Renal cortical epithelial cell (primary cell): ENCODE measurements at regions not wholly inside any gene's neighbourhood (a gene's known extent, or its start where the extent isn't known, plus 50 kb on each side); places are given as distances from the start of the nearest gene placed in this dataset.

Experiments
- DNase-seq: peaks from one replicate; pipeline ENCODE4 v3.0.0-alpha.2; 2011; ENCODE audit warnings: low read depth

DNA sequence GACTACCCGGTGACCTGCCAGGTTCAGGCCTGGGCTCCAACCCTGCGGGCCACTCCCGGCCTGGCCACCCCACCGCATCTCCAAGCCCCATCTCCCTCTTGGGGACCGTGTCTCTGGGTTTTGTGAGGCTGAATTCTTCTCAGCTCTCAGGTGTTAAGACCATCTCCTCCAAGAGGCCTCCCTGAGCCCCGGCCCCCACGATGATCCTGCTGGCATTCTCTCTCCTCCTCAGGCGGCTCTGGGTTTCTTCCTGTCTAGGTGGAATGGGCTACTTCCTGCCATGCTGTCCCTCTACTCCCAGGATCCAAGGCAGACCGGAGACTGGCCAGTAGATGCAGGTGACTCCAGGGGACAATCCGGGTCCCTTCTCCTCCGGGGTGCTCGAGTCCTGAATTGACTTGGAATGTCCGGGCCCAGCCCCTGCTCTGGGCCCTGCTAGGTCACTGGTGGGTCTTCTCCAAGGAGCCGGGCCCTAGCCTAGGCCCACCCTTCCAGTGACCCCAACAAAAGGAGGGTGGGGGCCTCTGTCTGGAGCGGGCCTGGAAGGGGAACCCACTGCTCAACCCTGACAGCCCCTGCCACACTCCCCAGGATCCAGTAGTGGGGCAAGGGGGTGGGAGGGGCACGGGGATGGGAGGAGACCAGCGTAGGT, 219.8 kb downstream of the C9orf50 start:
- DNase-seq: no peak

DNA sequence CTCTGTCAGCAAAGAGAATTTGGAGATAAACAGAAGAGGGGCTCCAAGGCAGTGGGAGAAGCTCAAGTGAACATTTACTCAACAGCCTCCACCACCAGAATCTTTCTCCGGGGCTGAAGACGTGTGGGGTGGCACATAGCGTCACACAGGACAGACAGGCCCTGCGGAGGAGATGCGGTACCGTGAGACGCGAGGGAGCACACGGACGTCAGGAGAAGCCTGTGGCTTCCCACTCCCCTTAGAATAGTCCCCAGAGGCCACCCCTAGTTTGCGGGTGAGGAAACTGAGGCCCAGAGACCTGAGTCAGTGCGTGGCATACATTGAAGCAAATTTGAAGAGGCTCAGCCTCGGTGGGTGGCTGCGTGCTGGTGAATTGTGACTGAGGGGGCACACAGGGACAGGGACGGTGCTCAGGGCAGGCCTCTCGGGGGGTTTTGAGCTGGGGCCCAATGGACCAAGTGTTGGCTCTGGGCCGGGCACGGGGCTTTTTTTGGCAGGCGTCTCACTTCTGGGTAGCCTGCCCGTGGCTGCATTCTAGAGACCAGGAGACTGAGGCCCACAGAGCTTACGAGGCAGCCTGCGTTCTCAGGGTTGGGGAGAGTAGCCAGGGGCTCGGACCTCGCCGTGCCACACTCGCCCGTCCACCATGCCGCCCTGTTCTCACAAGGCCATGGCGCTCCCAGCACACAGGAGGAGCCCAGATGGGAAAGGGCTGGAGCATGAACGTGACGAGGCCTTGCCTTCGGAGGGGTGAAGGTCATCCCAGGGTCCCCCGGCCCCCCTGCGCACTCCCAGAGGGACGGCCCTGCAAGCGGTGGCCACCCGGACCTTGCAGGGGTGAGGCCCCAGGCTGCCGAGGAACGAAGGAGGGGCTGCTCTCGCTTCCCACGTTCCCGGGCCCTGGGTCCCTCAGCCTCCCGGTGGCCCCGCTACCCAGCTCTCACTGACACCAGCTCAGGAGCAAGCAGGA, 220.6 kb downstream of the C9orf50 start:
- no peak for DNase-seq

DNA sequence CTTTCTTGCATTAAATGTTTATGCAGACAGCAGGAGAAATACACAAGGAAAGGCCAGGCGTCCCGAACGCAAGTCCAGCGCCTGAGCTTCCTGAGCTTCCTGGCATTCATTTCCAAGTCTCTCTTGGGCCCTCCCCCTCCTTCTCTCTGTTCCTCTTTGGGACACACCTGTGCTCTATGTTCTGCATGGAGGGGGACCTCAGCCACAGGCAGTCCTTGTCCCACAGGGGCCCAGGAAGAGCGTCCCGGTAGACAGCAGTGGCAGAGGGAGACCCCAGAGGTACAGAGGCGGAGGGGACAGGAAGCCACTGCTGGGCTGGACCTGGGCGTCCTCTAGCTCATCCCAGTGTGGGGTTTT, 221.3 kb downstream of the C9orf50 start:
- DNase-seq: no peak

DNA sequence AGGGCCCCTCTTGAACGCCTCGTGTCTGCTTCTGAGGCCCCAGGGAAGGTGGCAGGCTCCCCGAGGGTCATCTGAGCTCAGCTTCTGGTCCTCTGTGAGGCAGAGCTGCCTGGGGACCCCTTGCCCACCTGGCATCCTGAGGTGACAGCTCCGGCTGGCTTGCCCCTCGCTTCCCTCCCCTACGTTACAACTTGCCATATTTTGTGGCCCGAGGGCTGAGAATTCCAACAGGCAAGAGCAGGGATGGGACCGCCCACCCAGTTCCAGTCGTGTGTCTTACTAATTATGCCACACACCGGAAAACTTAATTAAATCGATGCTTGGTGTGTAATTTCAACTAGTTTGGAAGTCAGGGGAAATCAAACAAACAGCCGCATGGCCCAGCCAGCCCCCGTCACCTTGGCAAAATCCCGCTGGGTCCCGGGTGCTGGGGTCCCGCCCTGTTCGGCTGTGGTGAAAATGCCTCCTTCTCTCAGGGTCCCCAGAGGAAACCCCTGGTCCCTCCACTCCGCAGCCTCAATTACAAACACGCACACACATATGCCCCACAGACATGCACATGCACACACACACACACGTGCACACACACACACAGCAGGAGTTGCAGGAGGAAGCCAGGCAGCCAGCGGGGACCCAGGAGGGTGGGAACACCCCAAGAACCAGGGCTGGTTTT, 221.0 kb upstream of the IER5L start:
- no peak for DNase-seq

DNA sequence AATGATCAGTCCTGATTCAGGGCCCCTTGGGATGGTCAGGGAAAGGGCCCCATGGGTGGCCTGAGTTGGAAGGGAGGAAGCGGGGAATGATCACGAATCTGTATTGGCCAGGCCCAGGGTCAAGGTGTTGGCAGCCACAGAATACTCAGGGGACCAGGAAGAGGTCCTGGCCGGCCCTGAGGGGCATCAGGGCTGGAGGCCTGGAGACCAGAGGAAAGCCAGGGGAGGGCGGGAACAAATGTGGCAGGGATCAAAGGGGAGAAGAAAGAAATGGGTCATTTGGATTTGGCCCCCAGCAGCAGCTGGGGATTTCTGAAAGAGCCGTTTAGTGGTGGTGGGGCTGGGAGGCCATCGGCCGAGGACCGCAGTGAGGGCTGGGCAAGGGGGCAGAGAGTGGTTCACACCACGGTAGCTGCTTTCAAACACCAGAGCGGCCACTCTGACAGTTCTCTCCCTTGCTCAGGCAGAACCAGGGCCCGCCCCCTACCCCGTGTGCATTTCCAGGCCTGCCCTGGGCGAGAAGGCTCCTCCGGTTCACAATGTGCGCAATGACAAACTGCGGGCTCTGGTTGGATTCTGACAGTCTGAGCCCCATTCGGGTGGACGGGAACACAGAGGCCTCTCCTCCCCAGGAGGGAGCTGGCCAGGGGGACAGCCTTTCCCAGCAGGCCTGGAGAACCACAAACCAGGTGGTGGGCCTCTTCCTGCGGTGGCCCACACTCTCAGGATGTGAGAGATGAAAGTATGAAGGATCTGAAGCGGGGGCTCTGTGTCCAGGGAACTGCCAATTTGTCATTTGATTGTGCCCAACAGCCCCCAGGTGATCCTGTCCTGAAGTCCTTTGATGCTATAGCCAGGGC, 220.3 kb upstream of the IER5L start:
- no peak for DNase-seq

DNA sequence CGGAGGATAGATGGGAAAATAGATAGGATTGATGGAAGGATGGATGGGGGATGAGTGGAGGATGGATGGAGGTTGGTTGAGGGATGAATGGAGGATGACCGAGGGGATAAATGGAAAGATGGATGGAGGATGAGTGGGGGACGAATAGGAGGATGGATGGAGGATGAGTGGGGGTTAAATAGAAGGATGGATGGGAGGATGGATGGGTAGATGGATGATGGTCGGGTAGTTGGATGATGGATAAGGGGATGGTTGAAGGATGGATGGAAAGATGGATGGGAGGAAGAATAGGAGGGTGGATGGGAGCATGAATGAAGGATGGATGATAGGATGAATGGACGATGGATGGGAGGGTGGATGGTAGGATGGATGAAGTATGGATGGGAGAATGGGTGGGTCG, 219.3 kb upstream of the IER5L start:
- no peak for DNase-seq

DNA sequence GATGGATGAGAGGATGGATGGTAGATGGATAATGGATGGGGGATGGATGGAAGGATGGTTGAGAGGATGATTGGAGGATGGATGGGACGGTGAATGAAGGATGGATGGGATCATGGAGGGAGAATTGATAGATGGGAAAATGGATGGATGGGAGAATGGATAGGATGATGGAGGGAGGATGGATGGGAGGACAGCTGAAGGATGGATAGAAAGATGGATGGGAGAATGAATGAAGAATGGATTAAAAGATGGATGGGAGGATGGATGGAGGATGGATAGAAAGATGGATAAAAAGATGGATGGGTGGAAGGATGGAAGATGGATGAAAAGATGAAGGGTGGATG, 218.3 kb upstream of the IER5L start:
- DNase-seq: no peak

DNA sequence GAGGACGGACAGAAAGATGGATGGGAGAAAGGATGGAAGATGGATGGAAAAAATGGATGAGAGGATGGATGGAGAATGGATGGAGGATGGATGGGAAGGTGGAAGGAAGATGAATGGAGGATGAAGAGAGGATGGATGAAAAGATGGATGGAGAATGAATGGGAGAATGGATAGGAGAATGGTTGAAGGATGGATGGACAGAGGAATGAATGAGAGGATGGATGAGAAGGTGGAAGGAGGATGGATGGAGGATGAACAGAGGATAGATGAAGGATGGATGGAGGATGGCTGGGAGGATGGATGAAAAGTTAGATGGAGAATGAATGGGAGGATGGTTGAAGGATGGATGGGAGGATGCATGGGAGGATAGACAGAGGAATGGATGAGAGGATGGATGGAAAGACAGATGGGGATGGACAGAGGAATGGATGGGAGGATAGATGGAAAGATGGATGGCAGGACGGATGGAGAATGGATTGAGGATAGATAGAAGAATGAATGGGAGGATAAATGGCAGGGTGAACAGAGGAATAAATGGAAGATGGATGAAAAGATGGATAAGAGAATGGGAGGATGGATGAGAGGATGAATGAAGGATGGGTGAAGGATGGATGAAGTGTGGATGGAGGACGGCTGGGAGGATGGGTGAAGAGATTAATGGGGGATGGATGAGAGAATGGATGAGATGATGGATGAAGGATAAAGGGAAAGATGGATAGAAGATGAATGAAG, 217.7 kb upstream of the IER5L start:
- DNase-seq: no peak

DNA sequence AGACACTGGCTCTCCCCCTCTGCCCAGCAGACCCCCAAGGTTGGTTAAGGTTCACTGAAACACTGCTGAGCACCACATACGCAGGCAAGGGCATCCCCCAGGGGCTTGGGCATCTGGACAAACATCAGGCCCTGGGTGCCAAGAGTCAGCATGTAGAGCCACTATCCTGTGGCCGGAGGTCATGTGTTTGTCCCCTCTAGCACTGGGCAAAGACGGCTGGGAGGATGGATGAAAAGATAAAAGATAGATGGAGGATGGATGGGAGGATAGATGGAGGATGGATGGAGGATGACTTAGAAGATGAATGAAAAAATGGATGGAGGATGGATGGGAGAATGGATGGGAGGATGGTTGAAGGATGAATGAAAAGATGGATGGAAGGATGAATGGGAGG, 216.8 kb upstream of the IER5L start:
- DNase-seq: no peak

DNA sequence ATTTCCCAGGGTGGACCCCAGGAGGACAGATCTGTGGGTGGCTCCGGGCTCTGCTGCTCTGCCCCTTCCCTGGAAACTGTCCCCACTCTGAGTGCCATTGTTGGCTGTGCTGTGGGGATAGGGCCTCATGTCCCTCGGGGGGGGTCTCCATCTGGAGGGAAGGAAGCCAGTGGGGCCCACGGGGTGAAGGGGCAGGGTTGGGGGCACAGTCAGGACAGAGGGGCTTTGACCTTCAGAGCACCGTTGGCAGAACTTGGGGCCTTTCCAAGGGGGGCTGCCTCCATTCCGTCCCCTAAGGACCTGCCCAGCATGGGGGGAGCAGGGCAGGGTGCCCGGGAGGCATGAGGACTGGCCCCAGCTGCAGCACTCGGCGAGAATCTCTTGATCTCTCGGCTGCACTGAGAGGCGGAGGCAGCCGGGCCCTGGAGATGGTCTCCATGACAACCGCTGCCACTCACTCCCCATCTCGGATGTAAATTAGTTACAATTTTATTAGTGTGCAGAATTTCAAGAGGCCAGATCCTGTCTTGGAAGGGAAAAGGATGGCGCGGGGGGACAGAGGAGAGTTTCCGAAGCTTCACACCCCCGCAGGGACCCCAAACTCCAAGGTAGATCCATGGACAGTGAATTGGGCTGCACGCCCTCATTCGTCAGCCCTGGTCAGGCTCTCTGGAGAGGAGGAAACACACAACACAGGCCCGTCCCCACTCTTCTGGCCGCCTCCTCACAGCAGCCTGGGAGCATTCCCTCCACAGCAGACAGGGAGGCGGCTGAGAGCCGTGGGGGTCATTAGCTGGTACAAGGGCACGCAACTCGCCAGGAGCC, 216.2 kb upstream of the IER5L start:
- DNase-seq: no peak

DNA sequence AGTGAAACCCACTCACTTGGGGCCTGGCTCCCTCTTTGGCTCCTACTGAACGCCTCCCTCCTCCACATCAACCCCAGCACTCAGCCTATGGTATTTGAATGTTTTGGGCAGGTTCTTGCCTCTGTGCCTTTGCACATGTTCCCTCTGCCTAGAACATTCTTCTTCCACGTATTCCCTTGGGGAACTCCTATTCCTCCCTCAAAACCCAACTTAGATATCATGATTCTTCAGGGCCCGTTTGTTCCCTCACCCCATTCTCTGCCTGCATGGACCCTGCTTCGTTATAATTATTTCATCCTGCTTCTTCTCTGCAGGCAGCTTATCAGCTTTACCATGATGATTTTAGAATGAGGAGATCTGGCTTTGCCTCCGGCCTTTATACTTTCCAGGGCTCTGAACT, 215.0 kb upstream of the IER5L start:
- DNase-seq: no peak

DNA sequence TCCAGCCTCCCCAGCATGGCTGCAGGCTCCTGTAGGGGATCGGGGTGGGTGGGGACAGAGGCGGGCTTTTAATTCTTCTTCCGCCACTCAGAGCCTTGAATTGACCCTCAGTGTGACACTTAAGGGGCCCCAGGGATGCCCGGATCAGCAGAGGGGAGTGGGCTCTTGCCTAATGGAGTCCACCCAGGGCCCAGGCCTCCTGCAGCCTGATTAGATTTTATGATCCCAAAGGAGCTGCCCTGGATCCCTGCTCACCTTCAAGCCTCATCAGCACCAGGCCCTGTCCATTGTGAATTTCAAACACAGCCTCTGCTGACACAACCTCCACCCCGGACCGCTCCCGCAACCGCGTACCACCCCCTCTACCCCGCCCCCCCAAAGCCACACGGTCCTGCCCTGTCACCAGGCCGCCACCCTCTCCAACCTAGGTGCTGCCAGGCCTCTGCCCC, 214.1 kb upstream of the IER5L start:
- DNase-seq: no peak

DNA sequence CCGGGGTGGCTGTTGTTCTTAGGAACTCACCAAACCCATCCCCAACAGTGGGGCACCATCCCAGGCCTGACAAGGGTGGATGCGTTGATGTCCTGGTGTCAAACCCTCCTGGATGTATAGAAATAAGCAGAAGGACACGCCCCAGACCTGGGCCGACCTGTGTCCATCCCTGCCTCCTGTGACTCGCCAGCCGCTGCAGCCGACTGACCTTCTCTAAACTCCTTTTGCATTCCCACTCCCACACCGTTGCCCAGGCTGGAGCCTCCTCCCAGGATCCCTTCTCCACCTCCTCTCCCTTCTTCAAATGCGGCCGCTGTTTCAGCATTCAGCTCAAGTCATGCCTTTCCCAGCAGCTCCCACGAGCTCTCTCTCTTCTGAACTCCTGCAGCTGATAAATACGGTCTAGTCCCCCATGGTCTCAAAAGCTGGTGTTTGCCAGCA, 213.2 kb upstream of the IER5L start:
- DNase-seq: no peak

DNA sequence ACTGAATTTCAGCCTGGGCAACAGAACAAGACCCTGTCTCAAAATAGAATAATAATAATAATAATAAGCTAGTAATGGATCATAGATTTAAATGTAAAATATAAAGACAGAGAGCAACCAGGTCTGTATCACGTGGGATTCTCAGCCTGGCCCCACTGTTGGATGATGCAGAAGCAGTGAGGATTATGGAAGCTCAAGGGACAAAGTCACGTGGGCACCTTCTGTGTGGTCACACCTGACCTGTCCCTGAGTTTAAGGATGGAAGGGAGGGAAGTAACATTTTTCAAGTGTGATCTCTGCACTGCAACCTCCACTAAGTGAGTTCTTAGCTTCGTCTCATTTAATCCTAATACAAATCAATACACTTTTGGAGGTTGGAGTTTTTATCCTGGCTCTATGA, 212.5 kb upstream of the IER5L start:
- DNase-seq: no peak

DNA sequence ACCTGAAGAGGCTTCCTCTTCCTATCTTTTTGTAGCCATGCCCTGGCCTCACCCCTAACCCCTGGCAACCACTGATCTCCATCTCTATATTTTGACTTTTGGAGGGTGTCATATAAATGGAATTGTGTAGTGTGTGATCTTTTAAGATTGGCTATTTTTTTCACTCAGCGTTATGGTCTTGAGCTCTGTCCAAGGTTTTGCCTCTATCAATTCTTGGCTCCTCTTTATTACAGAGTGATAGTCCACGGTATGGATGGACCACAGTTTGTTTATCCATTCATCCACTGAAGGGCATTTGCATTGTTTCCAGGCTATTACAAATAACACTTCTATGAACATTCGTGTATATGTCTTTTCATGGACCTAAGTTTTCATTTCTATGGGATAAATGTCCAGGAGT, 209.8 kb upstream of the IER5L start:
- DNase-seq: no peak

DNA sequence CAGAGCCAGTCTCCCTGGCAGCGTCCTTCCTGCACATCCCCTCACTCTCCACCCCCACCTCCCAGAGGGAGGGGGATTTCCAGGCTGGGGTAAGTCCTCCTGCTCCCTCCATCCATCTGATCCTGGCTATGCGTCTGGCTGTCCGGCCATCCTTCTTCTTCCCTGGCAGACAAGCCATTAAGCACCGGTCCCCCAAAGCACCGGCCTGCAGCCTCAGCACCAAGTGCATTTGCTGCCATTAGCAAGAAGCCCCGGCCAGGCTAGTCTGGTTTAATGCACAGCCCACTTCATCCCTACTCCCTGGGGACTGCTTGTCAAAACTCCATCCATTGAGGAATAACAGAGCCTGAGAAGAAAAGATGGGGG, 208.7 kb upstream of the IER5L start:
- DNase-seq: no peak

DNA sequence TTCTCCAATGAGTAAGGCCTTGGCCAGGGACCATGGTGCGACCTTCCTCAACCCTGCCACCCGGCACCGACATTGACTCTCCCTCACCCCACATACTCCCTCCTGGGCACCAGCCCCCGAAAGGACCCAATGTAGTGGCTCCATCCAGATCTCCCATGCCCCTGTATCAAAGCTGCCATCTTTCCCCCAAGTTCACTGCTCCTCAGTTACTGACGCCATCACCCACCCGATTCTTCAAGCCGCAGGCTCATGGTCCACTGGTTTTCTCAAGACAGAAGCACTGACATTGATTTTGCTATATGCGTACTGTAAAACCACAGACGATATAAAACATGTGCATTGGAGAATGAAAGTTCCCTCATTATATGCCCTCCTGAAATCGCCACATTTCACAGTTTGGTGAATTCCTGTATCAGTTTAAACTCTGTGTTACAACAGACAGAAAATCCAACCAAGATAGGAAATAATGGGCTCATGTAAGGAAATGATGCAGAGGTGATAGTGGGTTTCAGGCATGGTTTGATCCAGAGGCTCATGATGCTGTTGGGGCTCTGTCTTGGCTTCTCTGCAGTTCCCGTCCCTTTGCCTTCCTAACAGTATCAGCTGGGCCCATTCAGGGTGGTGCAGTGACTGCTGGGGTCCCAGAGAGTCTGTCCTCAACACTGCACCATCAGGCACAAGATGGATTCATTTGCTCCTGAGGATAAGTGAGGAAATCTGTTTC, 207.3 kb upstream of the IER5L start:
- DNase-seq: no peak

DNA sequence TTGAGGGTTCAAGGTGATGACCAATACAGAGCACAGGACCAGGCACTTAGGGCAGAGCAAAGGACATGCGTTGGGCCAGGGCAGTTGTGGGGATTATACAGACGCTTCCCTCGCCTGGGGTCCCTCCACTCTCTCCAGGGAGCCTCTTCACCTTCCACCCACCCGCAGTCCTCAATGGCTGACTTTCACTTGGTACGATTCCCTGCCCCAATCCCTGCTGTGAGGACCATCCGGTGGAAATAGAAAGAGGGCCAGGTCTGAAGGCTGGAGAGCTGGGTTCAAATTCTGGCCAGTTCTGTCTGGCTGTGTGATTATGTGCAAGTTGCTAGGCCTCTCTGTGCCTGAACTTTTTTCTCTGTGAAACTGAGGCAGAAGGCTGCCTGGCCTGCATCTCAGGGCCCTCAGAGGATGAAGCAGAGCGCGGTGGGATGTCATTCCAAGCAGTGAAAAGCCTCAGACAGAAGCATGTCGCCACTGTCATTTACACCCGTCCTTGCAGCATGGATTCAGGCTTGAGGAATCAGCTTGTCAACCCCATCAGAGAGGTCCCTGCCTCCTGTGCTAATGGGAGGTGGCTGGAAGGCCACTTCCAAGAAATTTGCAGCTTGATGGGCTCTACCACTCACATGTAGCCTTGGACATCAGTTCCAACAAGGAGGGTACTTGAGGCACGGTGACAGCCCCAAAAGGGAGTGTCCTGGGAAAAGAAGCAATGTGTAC, 206.6 kb upstream of the IER5L start:
- DNase-seq: no peak
